ENCODE measurements at regions not wholly inside any gene's neighbourhood (a gene's known extent, or its start where the extent isn't known, plus 50 kb on each side); places are given as distances from the start of the nearest gene placed in this dataset.
A peak's percentile ranks its signal among the peaks of the same experiment; 100 is the strongest.

DNA sequence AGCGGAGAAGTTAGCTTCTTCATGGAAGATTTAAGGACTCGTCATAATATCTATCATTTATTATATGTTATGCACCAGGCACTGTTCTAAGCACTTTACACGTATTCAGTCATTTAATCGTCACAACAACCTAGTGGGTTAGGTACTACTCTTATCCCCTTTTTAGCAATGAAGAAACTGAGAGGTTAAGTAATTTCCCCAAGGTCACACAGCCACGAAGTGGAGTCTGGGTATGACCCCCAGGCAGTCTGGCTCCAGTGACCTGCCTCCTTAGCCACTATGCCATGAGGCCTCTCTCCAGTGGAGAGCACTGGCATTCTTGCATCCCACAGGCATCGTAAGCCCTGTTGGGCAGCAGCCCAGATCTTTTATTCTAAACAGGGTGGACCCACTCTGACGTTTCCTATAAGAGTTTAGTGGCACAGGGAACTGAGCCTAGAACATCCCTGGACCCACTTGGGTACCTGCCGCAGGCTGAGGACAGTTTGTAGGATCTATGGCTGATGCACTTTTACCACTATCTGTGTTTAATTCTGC is 123.0 kb downstream of the NAV1 start:
- Mint-ChIP-seq H3K27ac (ENCODE audit: unreplicated experiment) (no peak overlapping the region), H3K36me3 (ENCODE audit: low read depth) (no peaks in the 10 kb centered on the region)

DNA sequence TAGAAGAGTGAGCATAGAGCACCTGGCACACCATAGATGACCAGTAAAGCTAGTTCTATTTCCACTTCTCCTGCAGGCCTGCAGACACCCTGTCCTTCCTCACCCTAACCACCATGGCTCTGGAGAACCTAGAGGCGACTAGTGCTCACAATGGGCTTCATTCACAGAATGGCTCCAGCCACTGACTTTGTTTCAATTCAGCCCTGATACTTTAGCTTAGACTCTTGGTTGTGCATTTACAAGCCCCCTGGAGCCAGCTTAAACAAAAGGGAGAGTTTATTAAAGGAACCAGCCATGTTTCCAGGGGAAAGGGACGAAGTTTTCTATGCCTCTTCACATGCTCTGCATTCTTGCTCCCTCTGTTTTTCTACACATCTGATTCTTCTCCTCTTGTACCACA is 123.7 kb downstream of the NAV1 start:
- H3K4me1 Mint-ChIP-seq, result peaks cover 21% of the 10 kb centered on the region
- no peak for DNase-seq (ENCODE audit: low read depth, low spot score)
- no peak overlapping the region for H3K4me3 Mint-ChIP-seq
- no peaks in the 10 kb centered on the region for H3K27me3 Mint-ChIP-seq (ENCODE audit: low read depth)
- H3K27ac Mint-ChIP-seq (ENCODE audit: unreplicated experiment), result peak overlapping the region; percentile 83
- TF ChIP-seq, protein P1, sequence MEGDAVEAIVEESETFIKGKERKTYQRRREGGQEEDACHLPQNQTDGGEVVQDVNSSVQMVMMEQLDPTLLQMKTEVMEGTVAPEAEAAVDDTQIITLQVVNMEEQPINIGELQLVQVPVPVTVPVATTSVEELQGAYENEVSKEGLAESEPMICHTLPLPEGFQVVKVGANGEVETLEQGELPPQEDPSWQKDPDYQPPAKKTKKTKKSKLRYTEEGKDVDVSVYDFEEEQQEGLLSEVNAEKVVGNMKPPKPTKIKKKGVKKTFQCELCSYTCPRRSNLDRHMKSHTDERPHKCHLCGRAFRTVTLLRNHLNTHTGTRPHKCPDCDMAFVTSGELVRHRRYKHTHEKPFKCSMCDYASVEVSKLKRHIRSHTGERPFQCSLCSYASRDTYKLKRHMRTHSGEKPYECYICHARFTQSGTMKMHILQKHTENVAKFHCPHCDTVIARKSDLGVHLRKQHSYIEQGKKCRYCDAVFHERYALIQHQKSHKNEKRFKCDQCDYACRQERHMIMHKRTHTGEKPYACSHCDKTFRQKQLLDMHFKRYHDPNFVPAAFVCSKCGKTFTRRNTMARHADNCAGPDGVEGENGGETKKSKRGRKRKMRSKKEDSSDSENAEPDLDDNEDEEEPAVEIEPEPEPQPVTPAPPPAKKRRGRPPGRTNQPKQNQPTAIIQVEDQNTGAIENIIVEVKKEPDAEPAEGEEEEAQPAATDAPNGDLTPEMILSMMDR (conservative IDR thresholded peaks at IDR 0.05), result no peak
- no peaks in the 10 kb centered on the region for H3K9me3 Mint-ChIP-seq
- H3K36me3 Mint-ChIP-seq (ENCODE audit: low read depth), result no peaks in the 10 kb centered on the region

More for the DNA sequence above, 123.0 kb downstream of the NAV1 start:
- Mint-ChIP-seq H3K27me3 (ENCODE audit: low read depth) (no peaks in the 10 kb centered on the region), H3K4me1 (peaks cover 21% of the 10 kb centered on the region), H3K9me3 (no peaks in the 10 kb centered on the region), H3K4me3 (no peak overlapping the region)
- TF ChIP-seq, protein P1 (conservative IDR thresholded peaks at IDR 0.05), result no peak
- no peak for DNase-seq (ENCODE audit: low read depth, low spot score)

DNA sequence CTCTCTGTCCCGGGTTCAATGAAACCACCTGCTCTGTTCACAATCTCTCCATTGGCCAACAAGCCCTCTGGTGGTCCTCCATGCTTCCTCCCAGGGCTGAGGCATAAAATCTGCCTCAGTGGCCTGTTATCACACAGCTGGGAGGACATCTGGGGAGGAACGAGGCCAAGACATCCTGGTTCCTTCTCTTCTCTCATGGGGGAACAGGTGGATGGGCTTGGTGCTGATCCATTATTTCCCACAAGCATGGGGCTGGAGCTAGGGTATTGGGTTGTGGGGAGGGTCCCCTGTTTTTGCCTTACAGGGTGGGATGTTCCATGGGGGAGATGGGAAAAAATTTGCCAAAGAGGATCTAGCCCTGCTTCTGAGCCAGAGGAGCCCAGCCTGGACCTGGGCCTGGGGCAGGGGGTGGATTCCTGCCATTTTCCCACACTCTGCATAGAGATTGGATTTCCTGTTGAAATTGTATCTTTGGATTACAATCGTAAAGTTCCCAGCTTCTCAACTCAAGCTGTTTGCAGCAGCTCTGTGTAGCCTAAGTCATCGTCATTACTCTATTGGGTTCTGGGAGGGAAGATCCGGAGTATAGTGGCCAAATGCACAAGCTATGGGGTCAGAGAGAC is 124.7 kb downstream of the NAV1 start:
- Mint-ChIP-seq H3K4me1 (peaks cover 21% of the 10 kb centered on the region), H3K4me3 (no peak overlapping the region)

DNA sequence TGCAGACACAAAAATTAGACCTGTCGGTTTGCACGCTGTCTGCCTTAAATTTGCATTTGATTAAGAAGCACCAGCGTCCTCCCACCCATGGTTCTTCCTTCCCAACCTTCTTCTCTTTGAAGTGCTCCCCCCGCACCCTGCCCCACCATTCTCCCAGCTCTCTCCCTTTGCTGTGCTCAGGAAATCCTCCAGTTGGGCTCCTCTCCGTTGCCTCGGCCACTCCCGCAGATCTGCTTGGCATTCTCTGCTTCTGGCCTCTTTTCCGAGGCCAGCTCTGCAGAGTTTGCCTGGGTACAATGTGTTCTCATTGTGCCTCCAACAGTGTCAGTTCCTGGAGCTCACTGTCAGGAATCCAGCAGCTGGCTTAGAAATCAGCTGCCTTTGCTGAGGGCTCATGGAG is 126.1 kb downstream of the NAV1 start:
- peaks cover 21% of the 10 kb centered on the region for H3K4me1 Mint-ChIP-seq

More for the DNA sequence above, 124.7 kb downstream of the NAV1 start:
- Mint-ChIP-seq H3K27me3 (ENCODE audit: low read depth) (no peaks in the 10 kb centered on the region), H3K9me3 (no peaks in the 10 kb centered on the region), H3K27ac (ENCODE audit: unreplicated experiment) (no peak overlapping the region), H3K36me3 (ENCODE audit: low read depth) (no peaks in the 10 kb centered on the region)
- DNase-seq (ENCODE audit: low read depth, low spot score), result no peak
- TF ChIP-seq, protein P1 (conservative IDR thresholded peaks at IDR 0.05), result no peak

DNA sequence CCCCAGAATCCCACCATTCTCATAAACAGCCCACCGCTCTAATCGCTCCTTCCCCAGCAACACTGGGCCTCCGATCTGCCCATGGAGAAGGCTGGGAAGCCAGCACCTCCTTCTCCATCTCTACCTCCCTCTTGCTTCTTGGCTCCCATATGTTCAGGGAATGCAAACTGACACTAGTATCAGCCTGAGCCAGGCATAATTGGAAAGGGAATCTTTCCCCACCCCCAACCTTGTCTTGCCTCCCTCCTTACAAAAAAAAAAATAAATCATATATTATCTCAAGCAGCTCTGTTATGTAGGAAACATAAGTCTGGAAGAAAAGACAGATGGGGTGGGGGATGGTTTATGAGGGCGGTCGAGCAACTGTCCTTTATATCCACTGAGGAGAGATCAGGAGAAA is 127.2 kb downstream of the NAV1 start:
- no peak for DNase-seq (ENCODE audit: low read depth, low spot score)
- Mint-ChIP-seq H3K27ac (ENCODE audit: unreplicated experiment) (no peak overlapping the region), H3K27me3 (ENCODE audit: low read depth) (no peaks in the 10 kb centered on the region), H3K9me3 (no peaks in the 10 kb centered on the region), H3K36me3 (ENCODE audit: low read depth) (no peaks in the 10 kb centered on the region), H3K4me3 (no peak overlapping the region), H3K4me1 (peaks cover 21% of the 10 kb centered on the region)
- TF ChIP-seq, protein P1 (conservative IDR thresholded peaks at IDR 0.05), result no peak

More for the DNA sequence above, 126.1 kb downstream of the NAV1 start:
- DNase-seq (ENCODE audit: low read depth, low spot score), result no peak
- Mint-ChIP-seq H3K9me3 (no peaks in the 10 kb centered on the region), H3K27me3 (ENCODE audit: low read depth) (no peaks in the 10 kb centered on the region), H3K4me3 (no peak overlapping the region), H3K27ac (ENCODE audit: unreplicated experiment) (no peak overlapping the region), H3K36me3 (ENCODE audit: low read depth) (no peaks in the 10 kb centered on the region)
- TF ChIP-seq, protein P1 (conservative IDR thresholded peaks at IDR 0.05), result no peak
